Activated CD4-positive, CD25-positive, alpha-beta regulatory T cell (primary cell): ENCODE measurements at regions not wholly inside any gene's neighbourhood (a gene's known extent, or its start where the extent isn't known, plus 50 kb on each side); places are given as distances from the start of the nearest gene placed in this dataset.
"Not testable (repeated sequence)": the region's sequence is repeated elsewhere in the genome, so short reads cannot be mapped to it uniquely, and the experiment has no call there.

Source experiments
- DNase-seq, 4 experiments: peaks; one replicate each; lab custom pipeline; 2025; lab: John Stamatoyannopoulos, UW

GRCh38 chr1:149229813-149230212 lies 126.5 kb upstream of the NBPF9 start:
- DNase-seq: not testable (repeated sequence)

- DNase-seq: not testable (repeated sequence)
Observed at GRCh38 chr1:149234926-149235914, 131.9 kb upstream of the NBPF9 start.

- DNase-seq: not testable (repeated sequence)
Observed at GRCh38 chr1:149237515-149237914, 134.2 kb upstream of the NBPF9 start.

- not testable (repeated sequence) for DNase-seq
Observed at GRCh38 chr1:149239897-149240508, 136.7 kb upstream of the NBPF9 start.

- not testable (repeated sequence) for DNase-seq
Observed at GRCh38 chr1:149240530-149240929, 137.2 kb upstream of the NBPF9 start.

- not testable (repeated sequence) for DNase-seq
Observed at GRCh38 chr1:149241272-149241671, 137.9 kb upstream of the NBPF9 start.

GRCh38 chr1:149243572-149243971 lies 140.2 kb upstream of the NBPF9 start:
- not testable (repeated sequence) for DNase-seq

- DNase-seq: not testable (repeated sequence)
Observed at GRCh38 chr1:149244621-149245020, 141.3 kb upstream of the NBPF9 start.

- DNase-seq: not testable (repeated sequence)
Observed at GRCh38 chr1:149246212-149246611, 142.9 kb upstream of the NBPF9 start.

GRCh38 chr1:149248610-149249009 lies 145.3 kb upstream of the NBPF9 start:
- not testable (repeated sequence) for DNase-seq

GRCh38 chr1:149249850-149250467 lies 146.6 kb upstream of the NBPF9 start:
- not testable (repeated sequence) for DNase-seq

- not testable (repeated sequence) for DNase-seq
Observed at GRCh38 chr1:149254894-149255847, 151.8 kb upstream of the NBPF9 start.

GRCh38 chr1:149260284-149260683 lies 156.9 kb upstream of the NBPF9 start:
- not testable (repeated sequence) for DNase-seq

GRCh38 chr1:149260736-149261340 lies 157.5 kb upstream of the NBPF9 start:
- not testable (repeated sequence) for DNase-seq

GRCh38 chr1:149267287-149267686 lies 163.9 kb upstream of the NBPF9 start:
- DNase-seq: not testable (repeated sequence)

GRCh38 chr1:149269001-149269702 lies 165.8 kb upstream of the NBPF9 start:
- DNase-seq: not testable (repeated sequence)

GRCh38 chr1:149269833-149270232 lies 166.5 kb upstream of the NBPF9 start:
- DNase-seq: not testable (repeated sequence)

GRCh38 chr1:149274493-149274892 lies 171.1 kb upstream of the NBPF9 start:
- not testable (repeated sequence) for DNase-seq

GRCh38 chr1:149275802-149276201 lies 172.5 kb upstream of the NBPF9 start:
- DNase-seq: not testable (repeated sequence)

- DNase-seq: not testable (repeated sequence)
Observed at GRCh38 chr1:149276496-149276895, 173.1 kb upstream of the NBPF9 start.
